NT2/D1 (cell line): ENCODE measurements at regions not wholly inside any gene's neighbourhood (a gene's known extent, or its start where the extent isn't known, plus 50 kb on each side); places are given as distances from the start of the nearest gene placed in this dataset.
"Not testable (repeated sequence)": the region's sequence is repeated elsewhere in the genome, so short reads cannot be mapped to it uniquely, and the experiment has no call there.

Source experiments
- YY1 ChIP-seq: IDR thresholded peaks from 2 replicates; pipeline ENCODE4 v1.6.1; 2011; ENCODE audit not compliant: insufficient read length, insufficient read depth
- ZNF274 ChIP-seq: IDR thresholded peaks from 2 replicates; pipeline ENCODE4 v1.6.1; 2011; ENCODE audit warnings: mild to moderate bottlenecking, low read depth, low read length

DNA sequence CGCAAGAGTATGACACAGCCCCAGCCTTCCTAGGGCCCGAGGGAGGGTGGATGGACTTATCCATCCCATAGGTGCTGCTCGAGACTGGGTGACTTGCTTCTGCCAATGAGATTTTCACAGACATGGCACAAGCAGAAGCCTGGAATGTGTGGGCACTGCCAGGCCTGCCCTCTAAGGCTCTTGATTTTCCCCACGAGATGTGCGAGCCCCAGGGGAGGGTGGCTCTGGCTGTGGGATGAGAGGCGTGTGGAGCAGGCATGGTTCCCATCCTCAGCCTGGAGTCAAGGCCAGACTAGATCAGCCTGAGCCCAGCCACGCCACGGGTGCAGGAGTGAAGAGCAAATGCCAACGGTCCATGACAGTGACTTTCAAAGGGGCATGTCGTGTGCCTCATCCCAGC is 148.9 kb downstream of the RTP5 start:
- not testable (repeated sequence) for TF ChIP-seq YY1, ZNF274
